ENCODE measurements at regions not wholly inside any gene's neighbourhood (a gene's known extent, or its start where the extent isn't known, plus 50 kb on each side); places are given as distances from the start of the nearest gene placed in this dataset.

DNA sequence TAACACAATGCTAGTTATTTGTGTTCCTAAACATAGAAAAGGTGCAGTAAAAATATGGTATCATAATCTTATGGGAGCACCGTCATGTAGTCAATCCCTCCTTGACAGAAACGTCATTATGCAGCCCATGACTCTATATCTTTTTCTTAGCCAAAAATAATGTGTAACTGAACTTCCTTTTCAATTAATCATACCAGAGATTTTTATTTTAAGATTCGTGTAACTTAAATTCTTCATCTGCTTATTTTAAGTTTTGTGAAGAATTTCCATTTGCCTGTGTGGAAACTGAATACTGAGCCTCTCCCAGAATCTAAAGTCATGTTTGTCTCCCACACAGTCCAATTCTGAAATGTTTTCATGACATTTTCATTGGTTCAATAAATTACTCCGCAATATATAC lies 699.1 kb downstream of the KCNA4 start:
- DNase-seq (ENCODE audit: low read depth) = no peak
- H3K4me3 ChIP-seq (ENCODE audit: low read depth, low read length) = no peak overlapping the region
- TF ChIP-seq, protein P1, sequence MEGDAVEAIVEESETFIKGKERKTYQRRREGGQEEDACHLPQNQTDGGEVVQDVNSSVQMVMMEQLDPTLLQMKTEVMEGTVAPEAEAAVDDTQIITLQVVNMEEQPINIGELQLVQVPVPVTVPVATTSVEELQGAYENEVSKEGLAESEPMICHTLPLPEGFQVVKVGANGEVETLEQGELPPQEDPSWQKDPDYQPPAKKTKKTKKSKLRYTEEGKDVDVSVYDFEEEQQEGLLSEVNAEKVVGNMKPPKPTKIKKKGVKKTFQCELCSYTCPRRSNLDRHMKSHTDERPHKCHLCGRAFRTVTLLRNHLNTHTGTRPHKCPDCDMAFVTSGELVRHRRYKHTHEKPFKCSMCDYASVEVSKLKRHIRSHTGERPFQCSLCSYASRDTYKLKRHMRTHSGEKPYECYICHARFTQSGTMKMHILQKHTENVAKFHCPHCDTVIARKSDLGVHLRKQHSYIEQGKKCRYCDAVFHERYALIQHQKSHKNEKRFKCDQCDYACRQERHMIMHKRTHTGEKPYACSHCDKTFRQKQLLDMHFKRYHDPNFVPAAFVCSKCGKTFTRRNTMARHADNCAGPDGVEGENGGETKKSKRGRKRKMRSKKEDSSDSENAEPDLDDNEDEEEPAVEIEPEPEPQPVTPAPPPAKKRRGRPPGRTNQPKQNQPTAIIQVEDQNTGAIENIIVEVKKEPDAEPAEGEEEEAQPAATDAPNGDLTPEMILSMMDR (conservative IDR thresholded peaks at IDR 0.05; ENCODE audit: low read depth, low read length) = no peak

DNA sequence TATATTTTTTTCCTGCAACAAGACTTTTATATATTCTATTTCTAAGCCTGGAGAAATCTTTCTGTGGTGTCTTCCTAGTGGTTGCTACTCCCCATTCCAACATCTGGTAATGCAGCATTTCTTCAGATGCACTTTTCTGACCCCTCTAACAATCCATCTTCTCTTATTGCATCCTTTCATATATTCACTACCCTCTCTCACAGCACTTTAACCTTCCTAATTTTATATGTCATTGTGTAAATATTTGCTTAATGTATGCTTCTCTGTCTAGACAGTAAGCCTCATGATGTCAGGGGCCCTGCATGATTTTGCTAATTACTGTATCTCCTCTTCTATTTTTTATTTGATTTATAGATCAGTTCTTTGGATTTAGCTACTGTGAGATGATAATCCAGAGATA lies 701.6 kb downstream of the KCNA4 start:
- no peak for DNase-seq (ENCODE audit: low read depth)
- H3K4me3 ChIP-seq (ENCODE audit: low read depth, low read length) = no peak overlapping the region
- TF ChIP-seq, protein P1 (conservative IDR thresholded peaks at IDR 0.05; ENCODE audit: low read depth, low read length) = no peak

DNA sequence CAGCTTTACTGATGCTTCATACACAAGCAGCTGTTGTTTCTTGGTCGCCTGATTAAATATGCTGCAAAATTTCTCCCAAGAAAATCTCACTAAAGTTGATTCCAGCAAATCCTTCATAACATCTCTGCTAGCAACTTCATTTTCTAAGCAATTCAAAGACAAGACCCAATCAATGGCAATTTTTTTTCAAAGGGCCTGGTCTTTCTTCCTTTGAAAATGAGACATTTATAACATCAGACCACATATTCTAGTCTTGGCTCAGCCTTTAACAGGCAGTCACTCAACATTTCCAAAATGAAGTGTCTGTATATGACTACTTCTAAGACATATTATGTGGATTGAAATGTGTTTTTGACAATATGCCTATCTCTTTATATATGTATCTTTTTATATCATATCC lies 702.6 kb downstream of the KCNA4 start:
- DNase-seq (ENCODE audit: low read depth) = no peak
- H3K4me3 ChIP-seq (ENCODE audit: low read depth, low read length) = no peak overlapping the region
- TF ChIP-seq, protein P1 (conservative IDR thresholded peaks at IDR 0.05; ENCODE audit: low read depth, low read length) = no peak

DNA sequence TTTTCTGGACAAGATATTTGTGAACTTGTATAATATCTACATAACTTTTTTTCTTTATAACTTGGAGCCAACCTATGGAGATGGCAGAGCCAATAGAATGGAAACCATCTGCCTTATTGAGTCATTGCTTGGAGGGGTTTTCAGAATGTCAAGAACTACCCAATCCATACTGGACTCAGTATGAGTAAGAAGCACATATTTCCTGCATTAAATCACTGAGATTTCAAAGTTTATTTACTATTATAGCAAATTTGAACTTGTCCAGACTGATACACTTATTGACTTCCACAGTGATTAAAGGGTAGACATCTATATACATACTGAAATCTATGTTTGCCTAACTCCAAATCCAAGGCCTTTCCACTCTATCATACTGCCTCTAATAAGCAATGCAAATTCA lies 704.0 kb downstream of the KCNA4 start:
- TF ChIP-seq, protein P1 (conservative IDR thresholded peaks at IDR 0.05; ENCODE audit: low read depth, low read length) = no peak
- peak; percentile 62 for DNase-seq (ENCODE audit: low read depth)
- no peak overlapping the region for H3K4me3 ChIP-seq (ENCODE audit: low read depth, low read length)

DNA sequence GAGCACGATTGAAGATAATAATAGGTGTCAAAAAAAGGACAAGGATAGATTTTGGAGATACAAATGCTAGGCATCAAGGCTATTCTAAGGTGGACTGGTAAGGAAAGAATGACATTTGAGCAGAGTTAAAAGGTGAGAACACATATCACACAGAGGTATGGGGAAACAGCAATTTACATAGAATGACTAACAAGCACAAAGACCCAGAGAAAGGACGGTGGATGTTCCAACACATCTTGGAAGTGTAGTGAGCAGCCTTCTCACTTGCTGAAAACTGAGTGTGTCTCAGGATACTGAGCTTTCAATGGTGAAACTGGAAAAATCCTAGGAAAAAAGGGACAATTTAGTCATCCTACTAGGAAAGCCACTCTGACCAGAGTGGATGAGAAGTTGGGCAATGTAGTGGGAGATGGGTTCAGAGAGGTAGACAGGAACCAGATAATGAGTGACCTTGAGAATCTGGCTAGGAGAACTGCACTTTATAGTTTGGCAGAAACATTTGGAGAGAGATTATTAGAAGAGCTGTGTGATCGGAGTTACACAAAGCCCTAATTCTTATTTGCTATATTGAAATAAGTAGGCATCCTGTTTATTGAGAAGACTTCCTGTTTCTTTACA lies 706.0 kb downstream of the KCNA4 start:
- TF ChIP-seq, protein P1 (conservative IDR thresholded peaks at IDR 0.05; ENCODE audit: low read depth, low read length) = no peak

DNA sequence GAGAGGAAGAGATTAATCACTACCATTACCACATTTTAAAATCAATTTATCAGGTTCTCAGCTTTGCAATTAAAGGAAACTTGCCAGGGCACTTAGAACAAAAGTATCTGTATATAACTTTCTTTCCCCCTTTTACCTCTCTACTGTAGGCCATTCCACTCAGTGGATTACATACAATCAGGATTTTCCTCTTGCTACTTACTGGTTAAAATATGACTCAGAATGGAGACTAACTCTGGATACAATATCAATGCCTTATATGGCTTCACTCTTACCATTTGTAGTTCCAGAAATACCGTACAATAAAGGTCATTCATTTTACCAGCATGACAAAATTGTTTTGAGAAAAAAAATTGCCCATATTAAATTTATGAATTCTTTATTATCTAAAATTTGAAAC lies 706.8 kb downstream of the KCNA4 start:
- TF ChIP-seq, protein P1 (conservative IDR thresholded peaks at IDR 0.05; ENCODE audit: low read depth, low read length) = no peak
- DNase-seq (ENCODE audit: low read depth) = peak; percentile 92
- no peak overlapping the region for H3K4me3 ChIP-seq (ENCODE audit: low read depth, low read length)

More for the DNA sequence above, 706.0 kb downstream of the KCNA4 start:
- H3K4me3 ChIP-seq (ENCODE audit: low read depth, low read length) = no peak overlapping the region
- peak; percentile 60 for DNase-seq (ENCODE audit: low read depth)

DNA sequence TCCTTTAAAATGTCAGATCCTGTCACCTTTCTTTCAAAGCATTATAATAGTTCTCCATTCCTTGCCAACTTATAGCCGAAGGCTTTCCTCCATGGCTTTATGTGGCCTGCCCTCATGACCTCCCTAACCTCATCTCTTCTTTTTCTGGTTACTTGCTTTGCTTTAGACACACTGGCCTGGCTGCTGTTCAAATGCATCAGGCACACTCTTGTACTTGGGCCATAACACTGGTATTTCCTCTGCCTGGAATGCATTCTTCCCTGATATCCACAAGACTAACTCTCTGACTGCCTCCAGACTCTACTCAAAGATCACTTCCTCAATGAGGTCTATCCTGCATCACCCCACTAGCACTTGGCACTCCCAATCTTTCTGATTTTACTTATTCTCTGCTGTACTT lies 710.3 kb downstream of the KCNA4 start:
- no peak overlapping the region for H3K4me3 ChIP-seq (ENCODE audit: low read depth, low read length)
- peak; percentile 95 for DNase-seq (ENCODE audit: low read depth)
- TF ChIP-seq, protein P1 (conservative IDR thresholded peaks at IDR 0.05; ENCODE audit: low read depth, low read length) = no peak

Data from choroid plexus epithelial cell (primary cell).